ENCODE measurements at regions not wholly inside any gene's neighbourhood (a gene's known extent, or its start where the extent isn't known, plus 50 kb on each side); places are given as distances from the start of the nearest gene placed in this dataset.
A peak's percentile ranks its signal among the peaks of the same experiment; 100 is the strongest.

DNA sequence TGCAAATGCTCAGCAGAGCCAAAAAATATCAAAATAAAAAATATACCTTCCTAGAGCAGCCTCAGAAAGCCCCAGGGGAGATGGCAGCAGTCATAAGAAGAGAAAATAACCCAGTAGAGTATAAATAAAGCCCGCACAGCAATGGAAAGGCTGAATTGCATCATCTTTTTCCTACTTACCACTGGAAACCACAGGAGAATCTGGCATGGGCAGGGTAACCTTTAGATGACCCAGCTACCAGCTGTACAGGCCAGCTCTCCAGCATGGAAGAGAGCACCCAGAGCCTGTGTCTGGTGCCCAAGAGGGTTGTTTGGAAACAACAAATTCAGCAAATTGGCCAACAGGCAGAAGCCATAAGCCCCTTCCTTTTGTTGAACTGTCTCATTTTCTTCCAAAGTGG lies 253.1 kb downstream of the OMA1 start:
- Mint-ChIP-seq H3K4me1 (no peaks in the 10 kb centered on the region), H3K4me3 (no peak overlapping the region), H3K27me3 (ENCODE audit: insufficient read depth) (no peaks in the 10 kb centered on the region), H3K9me3 (no peaks in the 10 kb centered on the region), H3K27ac (no peak overlapping the region), H3K36me3 (ENCODE audit: low read depth) (no peaks in the 10 kb centered on the region)
- Histone ChIP-seq H3K9ac (ENCODE audit: extremely low read depth, low read length, poor library complexity, severe bottlenecking) (no peak overlapping the region), H3K27me3 (ENCODE audit: control insufficient read depth, insufficient read depth, low read length, poor library complexity, severe bottlenecking) (no peaks in the 10 kb centered on the region), H3K4me1 (ENCODE audit: control insufficient read depth, insufficient read depth, low read length) (no peaks in the 10 kb centered on the region), H3K36me3 (ENCODE audit: control insufficient read depth, insufficient read depth, low read length) (no peaks in the 10 kb centered on the region), H3K4me3 (ENCODE audit: low read length) (no peak overlapping the region), H3K27ac (ENCODE audit: low read depth, low read length) (no peak overlapping the region), H3K9me3 (ENCODE audit: control insufficient read depth, low read length) (no peaks in the 10 kb centered on the region)
- TF ChIP-seq, protein P1, sequence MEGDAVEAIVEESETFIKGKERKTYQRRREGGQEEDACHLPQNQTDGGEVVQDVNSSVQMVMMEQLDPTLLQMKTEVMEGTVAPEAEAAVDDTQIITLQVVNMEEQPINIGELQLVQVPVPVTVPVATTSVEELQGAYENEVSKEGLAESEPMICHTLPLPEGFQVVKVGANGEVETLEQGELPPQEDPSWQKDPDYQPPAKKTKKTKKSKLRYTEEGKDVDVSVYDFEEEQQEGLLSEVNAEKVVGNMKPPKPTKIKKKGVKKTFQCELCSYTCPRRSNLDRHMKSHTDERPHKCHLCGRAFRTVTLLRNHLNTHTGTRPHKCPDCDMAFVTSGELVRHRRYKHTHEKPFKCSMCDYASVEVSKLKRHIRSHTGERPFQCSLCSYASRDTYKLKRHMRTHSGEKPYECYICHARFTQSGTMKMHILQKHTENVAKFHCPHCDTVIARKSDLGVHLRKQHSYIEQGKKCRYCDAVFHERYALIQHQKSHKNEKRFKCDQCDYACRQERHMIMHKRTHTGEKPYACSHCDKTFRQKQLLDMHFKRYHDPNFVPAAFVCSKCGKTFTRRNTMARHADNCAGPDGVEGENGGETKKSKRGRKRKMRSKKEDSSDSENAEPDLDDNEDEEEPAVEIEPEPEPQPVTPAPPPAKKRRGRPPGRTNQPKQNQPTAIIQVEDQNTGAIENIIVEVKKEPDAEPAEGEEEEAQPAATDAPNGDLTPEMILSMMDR (conservative IDR thresholded peaks at IDR 0.05) = no peak
- 100% methylated on average over 1 of the region's 1 CpG; no CpG with 5 or more reads in 1 of the 2 experiments for WGBS, 2 experiments (ENCODE audit: insufficient coverage in 1 of 2, insufficient read length in 1 of 2)
- no peak for DNase-seq

DNA sequence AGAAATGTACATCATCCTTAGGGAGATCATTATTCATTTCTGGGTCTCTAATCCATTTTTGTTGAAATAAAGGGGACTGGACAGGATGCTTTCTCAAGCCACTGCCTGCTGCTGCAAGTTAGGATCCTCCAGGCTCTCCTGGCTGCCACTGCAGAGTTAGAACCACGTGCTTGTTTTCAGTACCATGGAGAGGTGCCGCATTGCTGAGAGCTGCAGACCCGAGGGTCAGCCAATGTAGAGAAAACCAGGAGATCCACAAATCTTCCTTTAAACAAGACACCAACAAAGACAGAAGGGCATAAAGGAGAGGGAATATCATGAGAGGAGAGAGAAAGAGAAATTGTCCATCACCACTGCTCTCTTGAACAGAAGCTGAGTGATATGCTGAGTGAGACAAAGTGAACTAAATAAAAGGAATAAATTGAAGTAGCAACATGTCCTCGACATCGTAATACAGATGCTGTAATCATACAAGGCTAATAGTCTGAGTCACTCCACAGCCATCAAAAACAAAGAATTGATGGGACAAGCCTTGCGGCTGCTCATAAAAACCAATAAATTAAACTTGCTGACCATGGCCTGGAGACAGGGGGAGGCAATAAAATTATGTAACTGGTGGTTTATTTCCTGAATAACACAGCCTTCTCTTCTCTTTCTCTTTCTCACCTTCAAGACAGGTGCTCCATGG lies 255.7 kb downstream of the OMA1 start:
- WGBS, 2 experiments (ENCODE audit: insufficient coverage in 1 of 2, insufficient read length in 1 of 2) = 40 to 49% methylated on average over 2 to 6 of the region's 6 CpGs
- H3K9ac ChIP-seq (ENCODE audit: extremely low read depth, low read length, poor library complexity, severe bottlenecking) = no peak overlapping the region
- TF ChIP-seq, protein P1 (conservative IDR thresholded peaks at IDR 0.05) = no peak
- no peak overlapping the region for H3K27ac ChIP-seq (ENCODE audit: low read depth, low read length)
- Mint-ChIP-seq H3K27ac (no peak overlapping the region), H3K4me1 (no peaks in the 10 kb centered on the region), H3K27me3 (ENCODE audit: insufficient read depth) (peaks cover 2% of the 10 kb centered on the region), H3K9me3 (no peaks in the 10 kb centered on the region), H3K4me3 (no peak overlapping the region), H3K36me3 (ENCODE audit: low read depth) (no peaks in the 10 kb centered on the region)
- H3K4me1 ChIP-seq (ENCODE audit: control insufficient read depth, insufficient read depth, low read length) = no peaks in the 10 kb centered on the region
- no peaks in the 10 kb centered on the region for H3K9me3 ChIP-seq (ENCODE audit: control insufficient read depth, low read length)
- no peak overlapping the region for H3K4me3 ChIP-seq (ENCODE audit: low read length)
- no peaks in the 10 kb centered on the region for H3K36me3 ChIP-seq (ENCODE audit: control insufficient read depth, insufficient read depth, low read length)
- no peaks in the 10 kb centered on the region for H3K27me3 ChIP-seq (ENCODE audit: control insufficient read depth, insufficient read depth, low read length, poor library complexity, severe bottlenecking)
- DNase-seq = peak; percentile 88

DNA sequence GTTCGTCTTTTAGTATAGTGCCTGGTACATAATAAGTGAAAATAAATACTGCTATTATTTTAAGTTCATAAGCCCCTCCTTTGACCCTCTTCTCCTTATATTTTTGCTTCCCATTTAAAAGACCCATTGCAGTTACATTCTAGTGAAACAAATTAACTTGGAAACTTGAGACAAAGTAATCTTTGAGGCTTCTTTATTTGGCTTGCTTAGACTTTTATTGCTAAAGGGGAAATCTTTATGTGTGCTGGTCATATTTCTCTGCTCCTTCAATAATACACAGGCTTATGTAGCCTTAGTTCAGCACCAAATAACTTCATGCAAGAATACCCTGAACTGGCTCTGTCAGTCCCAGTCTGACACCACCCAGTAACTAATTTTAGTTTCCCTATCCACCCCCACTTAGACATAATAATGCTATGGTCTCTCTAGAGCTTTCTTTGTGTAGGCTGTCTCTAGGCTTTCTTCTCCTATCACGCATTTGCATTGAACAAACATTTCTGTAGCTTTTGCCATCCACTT lies 257.8 kb downstream of the OMA1 start:
- Mint-ChIP-seq H3K9me3 (no peaks in the 10 kb centered on the region), H3K27me3 (ENCODE audit: insufficient read depth) (peaks cover 4% of the 10 kb centered on the region), H3K36me3 (ENCODE audit: low read depth) (no peaks in the 10 kb centered on the region), H3K4me1 (no peaks in the 10 kb centered on the region), H3K27ac (no peak overlapping the region), H3K4me3 (no peak overlapping the region)
- Histone ChIP-seq H3K27ac (ENCODE audit: low read depth, low read length) (no peak overlapping the region), H3K9me3 (ENCODE audit: control insufficient read depth, low read length) (no peaks in the 10 kb centered on the region), H3K4me3 (ENCODE audit: low read length) (no peak overlapping the region), H3K9ac (ENCODE audit: extremely low read depth, low read length, poor library complexity, severe bottlenecking) (no peak overlapping the region), H3K4me1 (ENCODE audit: control insufficient read depth, insufficient read depth, low read length) (no peaks in the 10 kb centered on the region), H3K36me3 (ENCODE audit: control insufficient read depth, insufficient read depth, low read length) (no peaks in the 10 kb centered on the region), H3K27me3 (ENCODE audit: control insufficient read depth, insufficient read depth, low read length, poor library complexity, severe bottlenecking) (no peaks in the 10 kb centered on the region)
- WGBS, 2 experiments (ENCODE audit: insufficient coverage in 1 of 2, insufficient read length in 1 of 2) = 86% methylated on average over 1 to 2 of the region's 2 CpGs
- TF ChIP-seq, protein P1 (conservative IDR thresholded peaks at IDR 0.05) = no peak
- no peak for DNase-seq
